HG02870 (cell line): ENCODE measurements at regions not wholly inside any gene's neighbourhood (a gene's known extent, or its start where the extent isn't known, plus 50 kb on each side); places are given as distances from the start of the nearest gene placed in this dataset.
"Not testable (repeated sequence)": the region's sequence is repeated elsewhere in the genome, so short reads cannot be mapped to it uniquely, and the experiment has no call there.

Experiments used
- ATAC-seq: cut with Tn5 transposase; IDR thresholded peaks from one replicate; pipeline ENCODE4 v1.9.1; 2021; ENCODE audit warnings: mild to moderate bottlenecking, moderate library complexity; ENCODE audit not compliant: unreplicated experiment

DNA sequence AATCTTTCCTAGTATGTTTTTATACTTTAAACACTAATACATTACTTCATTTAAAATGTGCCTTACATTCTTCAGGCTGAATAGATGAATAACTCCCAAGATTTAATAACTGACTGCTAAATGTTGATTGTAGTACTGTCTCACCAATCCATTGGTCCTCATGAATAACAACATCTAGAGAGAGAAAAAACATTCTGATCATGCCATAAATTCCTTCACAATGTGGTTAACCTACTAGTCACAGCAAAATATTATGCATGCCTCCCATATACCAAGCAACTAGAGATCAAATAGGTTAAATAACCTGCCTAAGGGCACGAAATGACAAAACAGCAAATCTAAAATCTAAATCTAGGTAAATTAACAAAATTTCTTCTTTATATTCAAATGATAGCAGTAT, 66.2 kb downstream of the SYT15 start:
- not testable (repeated sequence) for ATAC-seq

- ATAC-seq: not testable (repeated sequence)
Observed at GRCh38 chr10:46646132-46646531, 67.2 kb downstream of the SYT15 start.

- not testable (repeated sequence) for ATAC-seq
Observed at GRCh38 chr10:46650967-46651366, 72.0 kb downstream of the SYT15 start.

GRCh38 chr10:46657437-46657836, 78.5 kb downstream of the SYT15 start:
- ATAC-seq: not testable (repeated sequence)

DNA sequence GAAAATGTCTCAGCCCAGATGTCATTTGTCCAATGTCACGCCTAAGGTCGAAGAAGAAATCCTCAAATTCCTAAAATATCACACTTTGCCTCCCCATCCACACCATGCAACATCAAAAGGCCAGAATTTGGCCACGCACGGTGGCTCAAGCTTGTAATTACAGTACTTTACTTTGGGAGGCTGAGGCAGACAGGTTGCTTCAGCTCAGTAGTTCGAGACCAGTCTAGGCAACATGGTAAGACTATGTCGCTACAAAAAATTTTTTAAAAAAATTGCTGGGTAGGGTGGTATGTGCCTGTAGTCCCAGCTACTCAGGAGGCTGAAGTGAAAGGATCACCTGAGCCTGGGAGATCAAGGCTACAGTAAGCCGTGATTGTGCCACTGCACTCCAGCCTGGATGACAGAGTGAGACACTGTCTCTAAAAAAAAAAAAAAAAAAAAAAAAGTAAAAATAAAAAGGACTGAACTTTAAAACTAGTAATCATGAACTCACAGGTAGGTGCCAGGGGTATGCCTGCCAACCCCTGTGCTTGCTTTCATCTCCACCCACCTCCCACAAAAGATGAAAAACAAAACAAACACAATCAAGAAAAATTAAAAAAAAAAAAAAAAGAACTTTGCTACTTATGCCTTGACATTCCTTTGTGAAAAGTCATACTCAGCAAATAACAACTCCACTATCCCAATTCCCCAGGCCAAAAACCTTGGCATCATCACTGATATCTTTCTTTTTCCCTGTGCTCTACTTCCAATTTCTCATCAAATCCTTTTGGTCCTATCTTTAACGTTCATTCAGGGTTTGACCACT, 81.3 kb downstream of the SYT15 start:
- ATAC-seq: not testable (repeated sequence)

DNA sequence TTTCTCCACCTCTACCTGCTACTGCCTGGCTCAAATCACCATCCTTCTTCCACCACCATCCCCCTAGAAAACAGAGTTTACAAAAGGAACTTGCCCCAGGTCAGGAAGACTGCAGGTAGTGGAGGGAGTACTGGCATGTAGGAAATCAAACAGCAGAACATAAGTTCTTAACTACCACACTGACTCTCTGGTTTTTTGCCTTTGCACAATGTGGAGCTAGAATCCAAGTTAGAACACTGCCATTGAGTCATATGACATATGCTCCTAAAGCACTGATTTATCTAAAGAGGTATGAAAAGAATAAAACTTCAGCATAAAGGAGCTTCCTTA, 81.9 kb downstream of the SYT15 start:
- not testable (repeated sequence) for ATAC-seq

DNA sequence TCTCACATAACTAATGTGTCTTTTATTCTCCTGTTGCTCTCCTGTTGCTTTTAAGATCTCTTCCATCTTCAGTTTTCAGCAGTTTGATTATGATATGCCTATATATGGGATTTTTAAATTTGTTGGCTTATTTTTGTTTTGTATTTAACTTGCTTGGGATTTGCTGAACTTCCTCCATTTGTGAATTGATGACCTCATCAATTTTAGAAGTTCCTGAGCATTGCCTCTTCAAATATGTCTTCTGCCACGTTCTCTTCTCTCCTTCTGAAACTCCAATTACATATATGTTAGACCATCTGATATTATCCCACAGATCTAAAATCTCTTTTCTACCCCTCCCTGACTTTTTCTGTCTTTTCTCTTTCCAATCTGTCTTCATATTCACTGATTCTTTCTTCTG, 86.6 kb downstream of the SYT15 start:
- not testable (repeated sequence) for ATAC-seq

DNA sequence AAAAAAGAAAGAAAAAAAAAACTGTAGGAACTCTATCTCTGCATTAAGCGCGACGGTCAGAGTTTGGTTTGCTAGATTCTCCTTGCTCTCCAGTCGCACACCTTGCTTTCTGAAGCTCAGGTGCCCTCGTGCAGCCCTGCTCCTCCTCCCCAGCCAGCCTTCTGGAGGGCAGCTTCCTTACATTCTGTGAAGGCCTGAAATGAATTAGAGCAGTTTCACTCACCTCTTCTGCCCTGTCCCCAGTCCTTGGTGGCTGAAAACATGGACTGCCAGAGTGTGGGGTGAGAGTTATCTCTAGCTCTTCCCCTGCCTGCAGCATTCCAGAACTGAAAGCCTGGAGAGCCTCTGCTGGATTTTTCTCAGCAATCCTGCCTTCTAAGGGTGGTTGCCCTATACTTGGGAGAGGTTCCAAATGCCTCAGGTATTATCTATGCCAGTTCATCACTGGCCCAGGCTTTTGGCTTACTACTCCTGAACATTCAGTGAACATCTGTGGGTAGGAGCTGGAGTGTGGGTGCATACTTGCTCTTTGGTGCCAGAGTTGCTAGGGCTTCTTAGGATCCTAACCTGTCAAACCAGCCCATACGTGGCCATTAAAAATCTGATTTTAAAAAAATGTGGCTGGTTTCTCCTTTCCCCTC, 89.5 kb downstream of the SYT15 start:
- not testable (repeated sequence) for ATAC-seq

- not testable (repeated sequence) for ATAC-seq
Observed at GRCh38 chr10:46677836-46678435, 99.0 kb downstream of the SYT15 start.

DNA sequence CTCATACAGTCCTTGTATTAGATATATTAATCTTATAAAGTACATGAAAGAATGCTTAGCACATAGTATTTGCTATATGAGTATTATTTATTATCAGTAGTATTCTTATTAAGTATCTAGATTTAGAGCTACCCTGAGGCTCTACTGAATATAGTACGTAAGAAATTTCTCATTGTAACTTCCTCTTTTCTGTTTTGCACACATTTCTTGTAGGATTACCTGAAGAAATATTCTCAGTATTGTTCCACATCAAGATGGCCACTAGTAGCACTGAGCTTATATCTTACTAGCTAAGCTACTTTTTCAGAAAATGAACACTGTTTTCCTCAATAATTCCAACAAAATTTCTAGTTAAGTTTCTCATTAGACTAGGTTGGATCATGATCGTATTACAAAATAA, 112.5 kb downstream of the SYT15 start:
- ATAC-seq: not testable (repeated sequence)

GRCh38 chr10:46693218-46693617, 114.3 kb downstream of the SYT15 start:
- not testable (repeated sequence) for ATAC-seq

DNA sequence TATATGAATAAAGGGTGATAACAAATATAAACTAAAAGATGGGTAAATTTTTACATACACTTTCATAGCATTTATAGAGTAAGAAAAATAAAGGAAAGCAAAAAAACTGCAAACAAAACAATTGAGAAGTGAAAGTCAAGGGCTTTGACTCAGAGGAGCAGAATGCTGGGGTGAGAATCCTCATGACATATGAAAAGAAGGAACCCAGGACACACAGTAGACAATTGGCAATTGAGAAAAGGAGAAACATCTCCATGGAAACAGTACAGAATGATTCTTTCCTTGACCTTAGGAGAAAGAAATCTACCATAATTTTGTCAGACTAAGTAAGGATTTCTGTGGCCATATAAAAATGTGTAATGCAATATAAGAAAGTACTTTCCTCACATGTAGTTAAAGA, 138.3 kb downstream of the SYT15 start:
- not testable (repeated sequence) for ATAC-seq

GRCh38 chr10:46718014-46718413, 139.1 kb downstream of the SYT15 start:
- not testable (repeated sequence) for ATAC-seq

DNA sequence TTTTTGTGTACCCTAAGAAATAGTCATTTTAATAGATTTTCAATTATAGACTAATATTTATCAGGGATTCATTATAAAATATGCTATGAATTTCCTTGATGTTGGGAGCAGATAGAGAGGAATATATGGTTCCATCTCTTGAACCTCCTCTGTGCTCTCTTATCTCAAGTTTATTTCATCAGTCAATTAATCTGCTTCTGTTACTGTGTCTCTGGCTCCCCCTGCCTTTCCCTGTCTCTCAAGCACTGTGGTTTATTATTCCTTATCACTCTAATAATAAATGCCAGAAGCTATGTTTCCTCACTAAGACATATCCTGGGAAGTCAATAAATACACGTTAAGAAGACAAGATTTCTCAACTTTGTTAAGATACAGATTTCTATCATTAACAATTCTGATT, 141.5 kb downstream of the SYT15 start:
- ATAC-seq: not testable (repeated sequence)

DNA sequence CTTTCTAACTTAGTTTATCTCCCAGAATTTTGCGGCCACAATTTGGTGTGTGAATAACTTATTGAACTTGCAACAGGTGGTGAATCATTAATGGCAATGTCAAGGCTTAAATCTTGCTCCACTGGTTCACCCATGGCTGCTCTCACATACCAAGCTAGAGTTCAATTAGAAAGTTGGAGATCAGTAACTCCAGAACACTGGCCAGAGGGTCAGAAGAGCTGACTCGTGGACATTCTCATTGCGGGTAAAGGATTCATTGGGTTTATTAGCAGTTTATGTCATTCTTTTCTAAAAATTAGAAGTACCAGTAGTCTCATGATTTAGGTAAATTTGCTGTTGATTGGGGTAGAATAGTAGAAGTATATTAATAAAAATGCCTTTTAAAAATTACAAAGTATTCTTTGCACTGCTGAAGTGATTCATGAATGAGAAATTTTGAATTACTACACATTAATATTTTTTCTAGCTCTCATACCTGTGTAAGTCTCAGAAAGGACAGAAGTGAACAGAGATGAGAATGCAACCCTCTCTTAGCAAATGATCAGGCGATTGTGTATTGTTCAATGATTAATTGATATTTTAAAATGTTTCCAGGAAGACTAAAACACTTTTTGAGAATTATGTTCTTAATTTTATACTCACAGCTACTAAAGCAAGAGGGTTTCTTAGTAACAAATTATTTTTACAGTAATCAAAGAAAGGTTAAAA, 142.0 kb downstream of the SYT15 start:
- not testable (repeated sequence) for ATAC-seq

DNA sequence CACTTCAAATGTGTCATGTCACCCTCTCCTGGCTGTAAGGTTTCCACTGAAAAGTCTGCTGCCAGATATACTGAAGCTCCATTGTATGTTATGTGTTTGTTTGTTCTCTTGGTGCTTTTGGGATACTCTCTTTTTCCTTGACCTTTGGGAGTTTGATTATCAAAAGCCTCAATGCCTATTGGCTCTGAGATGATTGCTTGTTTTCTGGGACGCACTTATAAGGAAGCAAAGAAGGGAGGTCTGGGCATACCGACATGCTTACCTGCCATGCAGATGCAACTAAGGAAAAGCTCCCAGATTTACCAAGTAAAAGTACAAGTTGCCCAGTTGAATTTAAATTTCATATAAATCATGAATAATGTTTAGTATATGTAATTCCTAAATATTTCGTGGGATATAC, 145.3 kb downstream of the SYT15 start:
- not testable (repeated sequence) for ATAC-seq

- ATAC-seq: not testable (repeated sequence)
Observed at GRCh38 chr10:46728359-46728758, 149.4 kb downstream of the SYT15 start.

- ATAC-seq: not testable (repeated sequence)
Observed at GRCh38 chr10:46730729-46731128, 151.8 kb downstream of the SYT15 start.

DNA sequence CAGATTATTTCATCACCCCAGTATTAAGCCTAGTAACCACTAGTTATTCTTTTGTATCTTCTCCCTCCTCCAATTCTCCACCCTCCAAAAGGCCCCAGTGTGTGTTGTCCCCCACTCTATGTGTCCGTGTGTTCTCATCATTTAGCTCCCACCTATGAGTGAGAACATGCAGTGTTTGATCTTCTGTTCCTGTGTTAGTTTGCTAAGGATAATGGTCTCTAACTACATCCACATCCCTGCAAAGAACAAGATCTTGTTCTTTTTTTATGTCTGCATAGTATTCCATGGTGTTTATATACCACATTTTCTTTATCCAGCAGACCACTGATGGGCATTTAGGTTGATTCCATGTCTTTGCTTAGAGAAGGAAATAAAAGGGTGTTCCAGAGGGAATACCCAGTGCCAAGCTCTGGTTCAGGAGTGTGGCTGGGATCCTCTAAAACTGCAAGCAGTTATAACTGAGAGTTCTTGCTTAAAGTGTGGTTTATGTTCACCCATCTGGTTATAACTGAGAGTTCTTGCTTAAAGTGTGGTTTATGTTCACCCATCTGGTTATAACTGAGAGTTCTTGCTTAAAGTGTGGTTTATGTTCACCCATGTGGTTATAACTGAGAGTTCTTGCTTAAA, 154.8 kb downstream of the SYT15 start:
- not testable (repeated sequence) for ATAC-seq

GRCh38 chr10:46734262-46734642, 155.3 kb downstream of the SYT15 start:
- ATAC-seq: not testable (repeated sequence)

- not testable (repeated sequence) for ATAC-seq
Observed at GRCh38 chr10:46739919-46740318, 161.0 kb downstream of the SYT15 start.
